OCI-LY1 (cell line): ENCODE measurements at regions not wholly inside any gene's neighbourhood (a gene's known extent, or its start where the extent isn't known, plus 50 kb on each side); places are given as distances from the start of the nearest gene placed in this dataset.

Source experiments
- H2AFZ ChIP-seq: fragments of 200-600 bp; sonication (generic), shearing (Covaris generic); 2 replicates; pipeline ENCODE4 v1.6.0; 2014; ENCODE audit warnings: antibody characterized with exemption, mild to moderate bottlenecking, low read length
- H3F3A ChIP-seq: fragments of 200-600 bp; sonication (generic), shearing (Covaris generic); 2 replicates; pipeline ENCODE4 v1.6.0; 2014; ENCODE audit warnings: mild to moderate bottlenecking, antibody characterized with exemption, low read length, moderate library complexity; ENCODE audit not compliant: insufficient read depth
- H3K27ac ChIP-seq: fragments of 200-600 bp; sonication (generic); 2 replicates; pipeline ENCODE4 v1.5.1; 2014; ENCODE audit warnings: low read length, mixed run types, mild to moderate bottlenecking, low read depth; ENCODE audit not compliant: poor library complexity, severe bottlenecking
- H3K27me3 ChIP-seq: fragments of 200-600 bp; sonication (generic); 2 replicates; pipeline ENCODE4 v1.6.0; 2014; ENCODE audit warnings: antibody characterized with exemption, mild to moderate bottlenecking, low read length, moderate library complexity; ENCODE audit not compliant: insufficient read depth
- H3K36me3 ChIP-seq: fragments of 200-600 bp; sonication (generic); 2 replicates; pipeline ENCODE4 v1.6.1; 2014; ENCODE audit warnings: mild to moderate bottlenecking, antibody characterized with exemption, low read length, moderate library complexity, mixed read lengths; ENCODE audit not compliant: insufficient read depth
- H3K4me1 ChIP-seq: fragments of 200-600 bp; sonication (generic); 2 replicates; pipeline ENCODE4 v1.5.1; 2014; ENCODE audit warnings: mild to moderate bottlenecking, low read length, moderate library complexity; ENCODE audit not compliant: insufficient read depth, severe bottlenecking
- H3K4me2 ChIP-seq: fragments of 200-600 bp; sonication (generic), shearing (Covaris generic); 2 replicates; pipeline ENCODE4 v1.6.1; 2014; ENCODE audit warnings: low read length
- H3K4me3 ChIP-seq: fragments of 200-600 bp; sonication (generic); 2 replicates; pipeline ENCODE4 v1.5.1; 2014; ENCODE audit warnings: low read length, low read depth, mild to moderate bottlenecking, mixed read lengths; ENCODE audit not compliant: poor library complexity, severe bottlenecking
- H3K79me2 ChIP-seq: fragments of 200-600 bp; shearing (Covaris generic); 2 replicates; pipeline ENCODE4 v1.6.1; 2016; ENCODE audit warnings: mixed run types, low read length, mixed read lengths; ENCODE audit not compliant: insufficient read depth
- H3K9ac ChIP-seq: fragments of 200-600 bp; sonication (generic), shearing (Covaris generic); 2 replicates; pipeline ENCODE4 v1.6.1; 2014; ENCODE audit warnings: mild to moderate bottlenecking, low read length, mixed read lengths
- H3K9me2 ChIP-seq: fragments of 200-600 bp; sonication (generic), shearing (Covaris generic); 2 replicates; pipeline ENCODE4 v1.6.1; 2014; ENCODE audit warnings: low read depth, mild to moderate bottlenecking, low read length, mixed read lengths
- H3K9me3 ChIP-seq: fragments of 200-600 bp; shearing (Covaris generic); 2 replicates; pipeline ENCODE4 v1.6.1; 2014; ENCODE audit warnings: low read length, mixed read lengths
- H4K20me1 ChIP-seq: fragments of 200-600 bp; sonication (generic), shearing (Covaris generic); 2 replicates; pipeline ENCODE4 v1.6.0; 2016; ENCODE audit warnings: mild to moderate bottlenecking, low read length; ENCODE audit not compliant: insufficient read depth
- EZH2 ChIP-seq: fragments of 200-600 bp; sonication (generic), shearing (Covaris generic); IDR thresholded peaks from 2 replicates; pipeline ENCODE4 v1.8.0; 2017; ENCODE audit warnings: borderline replicate concordance, mixed run types, mild to moderate bottlenecking, antibody characterized with exemption, low read length, moderate library complexity, mixed read lengths
- TF ChIP-seq, protein P1 (sequence below): fragments of 200-600 bp; sonication (generic), shearing (Covaris generic); IDR thresholded peaks from 2 replicates; pipeline ENCODE4 v1.5.1; 2017; ENCODE audit warnings: mild to moderate bottlenecking, antibody characterized with exemption, low read length, moderate library complexity, mixed read lengths

DNA sequence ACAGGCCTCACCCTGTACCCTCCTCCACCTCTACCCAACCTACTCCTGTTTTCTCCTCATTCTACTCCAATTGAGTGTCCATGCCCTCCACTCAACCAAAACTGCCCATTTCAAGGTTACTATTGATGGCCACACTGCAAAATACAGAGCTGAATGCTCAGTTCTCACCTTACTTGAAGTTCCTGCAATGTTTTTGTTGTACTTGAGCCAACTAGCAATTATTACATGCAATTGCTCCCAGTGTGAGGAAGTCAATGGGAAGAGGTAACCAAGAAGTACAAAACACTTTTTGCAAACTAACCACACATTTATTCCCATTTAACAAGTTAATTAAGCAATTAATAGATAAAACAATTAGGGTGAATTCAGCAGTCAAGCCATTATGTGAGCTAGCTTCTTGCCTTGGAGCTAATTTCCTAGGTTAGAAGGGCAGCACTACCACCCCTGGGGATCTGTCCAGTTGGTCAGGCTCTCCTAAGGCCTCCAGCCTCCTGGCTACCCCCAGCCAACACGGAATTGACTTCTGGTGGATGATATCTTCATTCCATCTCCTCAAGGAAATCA is 52.4 kb upstream of the GGTLC1 start:
- H3K27ac ChIP-seq = no peak overlapping the region
- no peak overlapping the region for H3K4me2 ChIP-seq
- no peaks in the 10 kb centered on the region for H3K9me3 ChIP-seq
- no peaks in the 10 kb centered on the region for H4K20me1 ChIP-seq
- no peaks in the 10 kb centered on the region for H3K27me3 ChIP-seq
- no peaks in the 10 kb centered on the region for H3K36me3 ChIP-seq
- H3K9me2 ChIP-seq = no peaks in the 10 kb centered on the region
- H3K9ac ChIP-seq = no peak overlapping the region
- TF ChIP-seq EZH2 = no peak
- TF ChIP-seq, protein P1, sequence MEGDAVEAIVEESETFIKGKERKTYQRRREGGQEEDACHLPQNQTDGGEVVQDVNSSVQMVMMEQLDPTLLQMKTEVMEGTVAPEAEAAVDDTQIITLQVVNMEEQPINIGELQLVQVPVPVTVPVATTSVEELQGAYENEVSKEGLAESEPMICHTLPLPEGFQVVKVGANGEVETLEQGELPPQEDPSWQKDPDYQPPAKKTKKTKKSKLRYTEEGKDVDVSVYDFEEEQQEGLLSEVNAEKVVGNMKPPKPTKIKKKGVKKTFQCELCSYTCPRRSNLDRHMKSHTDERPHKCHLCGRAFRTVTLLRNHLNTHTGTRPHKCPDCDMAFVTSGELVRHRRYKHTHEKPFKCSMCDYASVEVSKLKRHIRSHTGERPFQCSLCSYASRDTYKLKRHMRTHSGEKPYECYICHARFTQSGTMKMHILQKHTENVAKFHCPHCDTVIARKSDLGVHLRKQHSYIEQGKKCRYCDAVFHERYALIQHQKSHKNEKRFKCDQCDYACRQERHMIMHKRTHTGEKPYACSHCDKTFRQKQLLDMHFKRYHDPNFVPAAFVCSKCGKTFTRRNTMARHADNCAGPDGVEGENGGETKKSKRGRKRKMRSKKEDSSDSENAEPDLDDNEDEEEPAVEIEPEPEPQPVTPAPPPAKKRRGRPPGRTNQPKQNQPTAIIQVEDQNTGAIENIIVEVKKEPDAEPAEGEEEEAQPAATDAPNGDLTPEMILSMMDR = no peak
- no peaks in the 10 kb centered on the region for H3F3A ChIP-seq
- H3K79me2 ChIP-seq = no peaks in the 10 kb centered on the region
- no peak overlapping the region for H3K4me3 ChIP-seq
- H3K4me1 ChIP-seq = no peaks in the 10 kb centered on the region
- H2AFZ ChIP-seq = no peak overlapping the region

DNA sequence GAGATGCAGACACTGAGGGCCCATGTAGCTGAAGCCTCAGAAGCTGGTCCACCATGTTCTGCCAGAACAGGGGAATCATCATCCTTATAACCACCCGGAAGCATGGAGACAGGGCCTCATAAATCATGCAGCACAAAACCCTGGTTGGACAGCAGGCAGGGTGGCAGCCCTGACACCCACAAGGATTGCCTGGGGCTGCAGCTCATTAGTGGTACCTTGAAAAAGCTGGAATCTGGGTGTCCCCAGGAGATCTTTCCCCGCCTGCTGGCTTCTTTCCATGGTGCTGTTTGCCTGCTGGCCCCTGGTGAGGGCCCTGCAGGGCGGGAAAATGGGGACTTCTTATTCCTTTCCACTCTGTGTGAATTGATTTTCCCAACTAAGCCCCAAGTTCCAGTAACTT is 50.6 kb upstream of the GGTLC1 start:
- no peak overlapping the region for H3K4me2 ChIP-seq
- H3K9me3 ChIP-seq = no peaks in the 10 kb centered on the region
- H3K9me2 ChIP-seq = no peaks in the 10 kb centered on the region
- no peaks in the 10 kb centered on the region for H4K20me1 ChIP-seq
- no peak for TF ChIP-seq EZH2
- TF ChIP-seq, protein P1 = no peak
- H3K36me3 ChIP-seq = no peaks in the 10 kb centered on the region
- no peaks in the 10 kb centered on the region for H3K4me1 ChIP-seq
- no peaks in the 10 kb centered on the region for H3K27me3 ChIP-seq
- H3K27ac ChIP-seq = no peak overlapping the region
- H3K4me3 ChIP-seq = no peak overlapping the region
- H2AFZ ChIP-seq = no peak overlapping the region
- H3F3A ChIP-seq = no peaks in the 10 kb centered on the region
- H3K79me2 ChIP-seq = no peaks in the 10 kb centered on the region
- no peak overlapping the region for H3K9ac ChIP-seq
